Mucosa of descending colon (tissue), 3 donors: ENCODE measurements at regions not wholly inside any gene's neighbourhood (a gene's known extent, or its start where the extent isn't known, plus 50 kb on each side); places are given as distances from the start of the nearest gene placed in this dataset.

ENCODE experiments used
- ATAC-seq: fragments of 200-7000 bp; cut with Tn5 transposase; one replicate; pipeline ENCODE4 v1.9.1; 2020; ENCODE audit warnings: mild to moderate bottlenecking, moderate library complexity
- DNase-seq, 3 donors: peaks; one replicate each; pipeline ENCODE4 v3.0.0-alpha.2; 2020
- H3K36me3 ChIP-seq: fragments of 200-600 bp; one replicate; pipeline ENCODE4 v1.8.0; 2021; ENCODE audit warnings: low read depth, mild to moderate bottlenecking
- H3K4me1 ChIP-seq: fragments of 200-600 bp; one replicate; pipeline ENCODE4 v1.8.0; 2021; ENCODE audit warnings: low read depth, mild to moderate bottlenecking
- H3K4me3 ChIP-seq: fragments of 200-600 bp; one replicate; pipeline ENCODE4 v1.8.0; 2021; ENCODE audit warnings: mild to moderate bottlenecking
- H3K9me3 ChIP-seq: fragments of 200-600 bp; one replicate; pipeline ENCODE4 v1.8.0; 2021; ENCODE audit warnings: mild to moderate bottlenecking
- intact Hi-C, 2 donors: fragments of 100-400 bp; cut with DNase I in 1 of 2; cut with micrococcal nuclease in 1 of 2; formaldehyde crosslinking; loops; one replicate each; pipeline versions ENCODE4 v1.11.0 to v1.11.1; 2022; cut with DNase I, micrococcal nuclease
- TF ChIP-seq, protein P1 (sequence below): fragments of 200-600 bp; IDR thresholded peaks from one replicate; pipeline ENCODE4 v1.8.0; 2022; ENCODE audit warnings: antibody characterized with exemption, mild to moderate bottlenecking
- donor health status: DM: no; HTN: no; CAD: no; lungs with moderate emphysema.
- donor health status: DM: no; HTN: no; CAD: no.
- donor health status: DM: no; HTN: yes; CAD: no.

DNA sequence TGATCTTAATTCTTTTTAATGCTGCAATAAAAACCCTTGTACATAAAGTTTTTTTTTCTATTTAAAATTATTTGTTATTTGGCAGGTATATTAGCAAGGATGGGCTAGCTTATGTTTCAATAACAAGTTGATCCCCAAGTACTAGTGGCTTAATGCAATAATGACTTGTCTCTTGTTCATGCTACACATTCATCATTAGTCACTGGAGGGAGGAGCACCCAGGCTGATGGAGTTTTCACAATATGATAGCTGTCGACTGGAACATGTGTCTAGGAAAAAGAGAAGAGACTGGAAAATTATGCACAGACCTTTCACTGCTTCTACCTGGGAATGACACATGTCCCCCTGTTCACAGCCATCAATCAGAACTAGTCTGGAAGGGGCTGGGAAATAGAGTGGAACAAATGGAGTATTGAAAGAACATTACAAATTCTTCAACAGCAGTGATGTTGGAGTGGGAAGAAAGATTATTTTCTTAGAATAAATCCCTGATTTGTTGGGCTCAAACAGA lies 387.9 kb upstream of the RPS6KA3 start:
- DNase-seq: no peak
- Histone ChIP-seq H3K9me3 (no peaks in the 10 kb centered on the region), H3K4me1 (no peaks in the 10 kb centered on the region), H3K36me3 (no peaks in the 10 kb centered on the region), H3K4me3 (no peak overlapping the region)
- intact Hi-C loops: no loop called here
- TF ChIP-seq, protein P1, sequence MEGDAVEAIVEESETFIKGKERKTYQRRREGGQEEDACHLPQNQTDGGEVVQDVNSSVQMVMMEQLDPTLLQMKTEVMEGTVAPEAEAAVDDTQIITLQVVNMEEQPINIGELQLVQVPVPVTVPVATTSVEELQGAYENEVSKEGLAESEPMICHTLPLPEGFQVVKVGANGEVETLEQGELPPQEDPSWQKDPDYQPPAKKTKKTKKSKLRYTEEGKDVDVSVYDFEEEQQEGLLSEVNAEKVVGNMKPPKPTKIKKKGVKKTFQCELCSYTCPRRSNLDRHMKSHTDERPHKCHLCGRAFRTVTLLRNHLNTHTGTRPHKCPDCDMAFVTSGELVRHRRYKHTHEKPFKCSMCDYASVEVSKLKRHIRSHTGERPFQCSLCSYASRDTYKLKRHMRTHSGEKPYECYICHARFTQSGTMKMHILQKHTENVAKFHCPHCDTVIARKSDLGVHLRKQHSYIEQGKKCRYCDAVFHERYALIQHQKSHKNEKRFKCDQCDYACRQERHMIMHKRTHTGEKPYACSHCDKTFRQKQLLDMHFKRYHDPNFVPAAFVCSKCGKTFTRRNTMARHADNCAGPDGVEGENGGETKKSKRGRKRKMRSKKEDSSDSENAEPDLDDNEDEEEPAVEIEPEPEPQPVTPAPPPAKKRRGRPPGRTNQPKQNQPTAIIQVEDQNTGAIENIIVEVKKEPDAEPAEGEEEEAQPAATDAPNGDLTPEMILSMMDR: no peak
- no peak for ATAC-seq

DNA sequence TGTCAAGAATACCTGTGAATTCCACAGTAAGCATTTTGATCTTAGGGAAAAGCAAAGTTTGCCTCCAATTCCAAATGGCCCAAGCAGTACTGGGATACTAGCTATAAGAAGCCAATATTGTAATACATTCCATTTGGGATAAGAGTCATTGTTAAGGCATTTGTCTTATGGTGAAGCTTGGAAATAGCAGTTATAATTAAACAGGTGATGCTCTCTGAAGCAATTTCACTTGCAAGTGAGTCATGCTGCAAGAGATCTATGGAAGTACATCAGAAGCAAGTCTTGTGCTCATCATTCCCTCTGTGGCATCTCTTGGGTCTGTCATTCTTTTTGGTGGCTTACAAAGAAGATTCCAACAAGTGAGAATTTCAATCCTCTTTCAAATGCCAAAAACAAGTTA lies 386.4 kb upstream of the RPS6KA3 start:
- intact Hi-C loops: no loop called here
- TF ChIP-seq, protein P1: no peak
- DNase-seq: no peak
- Histone ChIP-seq H3K9me3 (no peaks in the 10 kb centered on the region), H3K4me3 (no peak overlapping the region), H3K36me3 (no peaks in the 10 kb centered on the region), H3K4me1 (no peaks in the 10 kb centered on the region)
- ATAC-seq: no peak

DNA sequence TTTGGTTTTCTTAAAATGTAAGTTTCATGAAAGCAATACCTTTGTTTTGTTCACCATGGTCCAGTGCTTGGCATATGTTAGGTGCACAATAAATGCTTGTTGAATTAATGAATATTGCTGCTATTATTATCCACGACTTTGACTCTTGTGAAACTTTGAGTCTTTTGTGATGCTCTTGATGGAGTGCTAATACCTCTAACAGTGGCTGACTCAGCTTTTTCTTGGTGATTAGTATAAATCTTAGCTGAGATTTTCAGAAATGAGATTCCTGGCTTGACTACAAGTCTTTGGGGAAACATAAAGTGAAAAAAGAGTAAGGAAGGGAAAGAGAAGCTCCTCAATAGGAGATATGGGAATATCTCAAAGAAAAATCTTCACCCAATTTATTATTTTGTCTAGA lies 375.2 kb upstream of the RPS6KA3 start:
- Histone ChIP-seq H3K36me3 (no peaks in the 10 kb centered on the region), H3K4me1 (no peaks in the 10 kb centered on the region), H3K4me3 (no peak overlapping the region), H3K9me3 (no peaks in the 10 kb centered on the region)
- intact Hi-C loops: no loop called here
- no peak for ATAC-seq
- TF ChIP-seq, protein P1: no peak
- no peak for DNase-seq

DNA sequence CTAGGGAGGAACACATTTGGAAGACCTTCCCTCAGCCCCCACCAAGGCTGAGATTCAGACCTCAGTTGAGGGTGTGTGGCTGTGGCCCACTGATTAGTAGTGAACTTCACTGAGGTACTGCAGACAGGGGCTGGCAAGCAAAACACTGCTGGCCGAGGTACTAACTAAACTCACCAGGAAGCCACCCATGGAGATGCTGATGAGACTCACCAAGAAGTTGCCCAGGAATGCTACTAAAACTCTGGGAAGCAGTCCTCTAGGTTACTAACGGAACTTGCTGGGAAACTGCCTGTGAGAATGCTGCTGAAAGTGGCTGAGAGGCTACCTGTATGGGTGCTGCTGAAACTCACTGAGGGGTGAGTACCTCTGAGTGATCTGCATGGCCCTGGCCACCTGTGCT lies 372.4 kb upstream of the RPS6KA3 start:
- TF ChIP-seq, protein P1: no peak
- H3K4me1 ChIP-seq: no peaks in the 10 kb centered on the region
- DNase-seq (no peak), ATAC-seq (no peak)
- H3K4me3 ChIP-seq: no peak overlapping the region
- H3K36me3 ChIP-seq: no peaks in the 10 kb centered on the region
- intact Hi-C loops: no loop called here
- H3K9me3 ChIP-seq: no peaks in the 10 kb centered on the region

DNA sequence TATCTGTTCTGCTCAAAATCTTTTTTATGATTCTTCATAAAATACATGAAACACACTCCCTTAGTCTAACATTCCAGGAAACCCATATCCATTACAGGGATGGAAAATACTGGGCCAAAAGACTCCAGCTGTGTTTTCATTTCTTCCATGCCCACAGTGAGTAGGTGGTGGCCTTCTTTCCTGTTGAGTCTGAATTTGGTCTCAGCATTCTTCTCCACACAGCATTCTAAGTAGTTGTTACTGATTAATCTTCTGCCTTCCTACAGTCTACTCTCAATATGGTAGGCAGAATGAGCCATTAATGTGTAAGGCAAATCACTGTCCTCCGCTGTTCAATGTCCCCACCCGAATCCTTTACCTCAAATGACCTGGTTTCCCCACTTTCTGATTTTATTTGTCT lies 370.6 kb upstream of the RPS6KA3 start:
- Histone ChIP-seq H3K9me3 (no peaks in the 10 kb centered on the region), H3K4me1 (no peaks in the 10 kb centered on the region), H3K36me3 (no peaks in the 10 kb centered on the region), H3K4me3 (no peak overlapping the region)
- intact Hi-C loops: no loop called here
- ATAC-seq (no peak), DNase-seq (no peak)
- TF ChIP-seq, protein P1: no peak

DNA sequence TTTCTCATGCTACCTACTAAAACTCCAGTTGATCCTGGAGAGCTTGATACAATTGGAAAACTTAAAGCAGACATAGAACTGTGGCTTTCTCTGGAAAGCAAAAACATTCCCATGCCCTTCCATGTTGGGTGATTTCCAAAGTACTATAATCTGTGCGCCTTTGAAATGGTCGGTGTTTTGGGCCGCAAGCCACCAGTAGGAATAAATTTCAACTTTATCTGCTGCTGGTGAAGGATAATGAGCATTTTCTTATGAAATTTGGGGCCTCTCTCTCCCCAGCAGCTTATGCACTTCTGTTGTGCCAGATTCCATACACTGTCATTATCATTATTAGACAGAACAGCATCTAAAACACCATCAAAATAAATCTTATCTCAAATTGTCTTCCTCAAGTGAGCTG lies 366.7 kb upstream of the RPS6KA3 start:
- Histone ChIP-seq H3K9me3 (no peaks in the 10 kb centered on the region), H3K36me3 (no peaks in the 10 kb centered on the region), H3K4me1 (no peaks in the 10 kb centered on the region), H3K4me3 (no peak overlapping the region)
- ATAC-seq: no peak
- TF ChIP-seq, protein P1: no peak
- intact Hi-C loops: no loop called here
- DNase-seq: no peak
